NCI-H2196 (cell line): ENCODE measurements at regions not wholly inside any gene's neighbourhood (a gene's known extent, or its start where the extent isn't known, plus 50 kb on each side); places are given as distances from the start of the nearest gene placed in this dataset.
"Not testable (repeated sequence)": the region's sequence is repeated elsewhere in the genome, so short reads cannot be mapped to it uniquely, and the experiment has no call there.

Source experiments
- DNase-seq: peaks from one replicate; lab custom pipeline; 2025; ENCODE audit not compliant: unreplicated experiment; lab: John Stamatoyannopoulos, UW

DNA sequence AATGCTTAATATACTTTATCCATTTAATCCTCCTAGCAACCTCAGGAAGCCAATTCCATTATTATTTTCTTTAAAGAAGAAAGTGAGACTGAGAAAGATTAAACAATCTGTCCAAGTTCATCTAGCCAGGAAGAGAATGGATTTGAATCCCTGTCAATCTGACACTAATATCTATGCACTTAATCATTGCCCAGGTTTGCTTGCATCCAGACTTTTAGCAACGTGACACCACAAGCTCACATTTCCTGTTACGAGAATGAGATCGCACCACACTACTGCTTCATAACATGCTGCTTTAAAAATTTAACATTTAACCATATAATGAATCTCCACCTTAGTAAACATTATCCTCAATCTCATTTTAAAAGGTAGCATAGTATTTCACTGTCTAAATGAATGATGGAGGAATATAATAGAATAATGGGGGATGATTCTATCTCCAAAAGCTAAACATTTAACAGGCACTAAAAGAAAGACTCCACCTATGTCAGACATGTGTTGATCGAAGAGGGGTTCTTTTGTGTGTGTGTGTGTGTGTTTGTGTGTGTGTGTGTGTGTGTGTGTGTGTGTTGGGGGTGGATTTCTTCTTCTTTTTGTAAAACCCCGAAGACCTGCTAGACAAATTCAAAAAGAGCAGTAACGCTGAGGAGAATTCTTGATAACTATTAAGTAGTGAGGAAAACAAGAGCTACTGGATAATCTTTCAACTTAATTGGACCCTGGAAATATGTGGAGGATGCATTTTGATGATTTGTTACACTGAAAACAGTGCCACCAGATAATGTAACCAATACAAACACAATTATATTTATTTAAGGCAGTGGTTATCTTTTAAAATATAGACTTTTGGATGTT is 138.7 kb upstream of the NR3C1 start:
- DNase-seq = no peak

DNA sequence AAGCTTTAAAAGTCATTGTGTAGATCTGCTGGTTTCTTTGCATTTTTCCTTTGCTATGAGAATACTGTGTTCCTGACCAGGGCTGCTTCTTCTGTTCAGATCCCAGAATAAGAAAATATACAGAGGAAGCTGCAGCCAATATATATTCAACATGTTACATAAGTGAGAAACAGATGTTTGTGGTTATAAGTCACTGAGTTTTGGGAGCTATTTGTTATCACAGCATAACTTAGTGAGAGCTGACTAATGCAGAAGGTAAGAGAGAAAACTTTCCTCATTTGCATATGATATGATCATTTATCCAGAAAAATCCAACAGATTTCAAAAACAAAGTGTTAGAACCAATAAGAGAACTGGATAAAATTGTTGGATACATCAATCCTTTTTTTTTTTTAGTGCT is 136.3 kb upstream of the NR3C1 start:
- no peak for DNase-seq

DNA sequence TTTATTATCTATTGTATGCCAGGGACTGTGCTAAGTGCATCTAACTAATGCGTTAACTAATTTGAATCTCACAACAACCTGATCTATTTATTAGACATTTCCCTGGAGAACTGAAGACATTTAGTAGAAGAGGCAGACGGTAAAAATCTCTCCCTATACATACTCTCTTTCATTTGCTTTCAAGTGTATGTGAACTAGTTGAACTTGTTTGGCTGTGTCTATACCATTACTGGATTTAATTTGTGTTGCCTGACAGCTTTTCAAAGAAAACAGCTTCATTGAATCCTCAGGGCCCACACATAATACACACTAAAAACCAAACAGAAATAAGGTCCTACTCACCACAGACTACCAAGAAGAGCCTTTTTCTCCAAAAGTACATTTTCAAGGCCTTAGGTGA is 133.6 kb upstream of the NR3C1 start:
- DNase-seq = no peak

DNA sequence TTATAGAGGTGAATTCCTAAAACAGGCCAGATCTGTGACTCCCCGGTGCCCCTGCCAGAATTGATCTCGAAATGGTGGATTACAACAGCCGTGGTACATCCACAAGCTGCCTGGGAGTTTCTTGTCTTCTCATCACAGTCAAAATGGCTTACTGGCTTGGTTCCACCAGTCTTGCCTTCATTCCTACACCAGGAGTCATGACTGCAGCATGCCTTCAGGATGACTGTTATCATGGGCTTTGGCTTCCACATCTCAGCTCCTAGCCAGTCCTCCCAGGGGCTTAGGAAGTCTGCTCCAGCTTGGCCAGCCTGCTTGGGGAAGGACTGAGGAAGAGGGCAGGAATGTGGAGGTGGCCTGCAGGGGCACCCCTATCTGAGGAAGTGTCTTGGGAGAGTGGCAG is 132.9 kb upstream of the NR3C1 start:
- no peak for DNase-seq

DNA sequence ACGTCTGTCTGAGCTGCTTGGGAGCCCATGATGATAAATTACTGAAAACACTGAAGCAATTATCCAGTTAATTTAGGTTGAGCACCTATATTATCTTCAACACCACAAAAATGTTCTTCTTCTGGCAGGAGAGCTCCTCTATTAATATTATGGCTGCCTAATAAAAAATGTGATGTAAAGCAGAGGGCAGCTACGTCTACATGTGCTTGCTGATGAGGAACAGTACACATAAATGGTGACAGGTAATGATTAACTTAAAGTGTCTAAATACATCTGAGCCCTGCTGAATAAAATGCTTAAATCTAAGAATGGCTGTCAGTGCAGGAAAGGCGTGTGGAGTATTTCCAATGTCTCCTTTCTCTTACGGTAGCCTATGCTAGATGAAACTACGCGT is 131.3 kb upstream of the NR3C1 start:
- no peak for DNase-seq

DNA sequence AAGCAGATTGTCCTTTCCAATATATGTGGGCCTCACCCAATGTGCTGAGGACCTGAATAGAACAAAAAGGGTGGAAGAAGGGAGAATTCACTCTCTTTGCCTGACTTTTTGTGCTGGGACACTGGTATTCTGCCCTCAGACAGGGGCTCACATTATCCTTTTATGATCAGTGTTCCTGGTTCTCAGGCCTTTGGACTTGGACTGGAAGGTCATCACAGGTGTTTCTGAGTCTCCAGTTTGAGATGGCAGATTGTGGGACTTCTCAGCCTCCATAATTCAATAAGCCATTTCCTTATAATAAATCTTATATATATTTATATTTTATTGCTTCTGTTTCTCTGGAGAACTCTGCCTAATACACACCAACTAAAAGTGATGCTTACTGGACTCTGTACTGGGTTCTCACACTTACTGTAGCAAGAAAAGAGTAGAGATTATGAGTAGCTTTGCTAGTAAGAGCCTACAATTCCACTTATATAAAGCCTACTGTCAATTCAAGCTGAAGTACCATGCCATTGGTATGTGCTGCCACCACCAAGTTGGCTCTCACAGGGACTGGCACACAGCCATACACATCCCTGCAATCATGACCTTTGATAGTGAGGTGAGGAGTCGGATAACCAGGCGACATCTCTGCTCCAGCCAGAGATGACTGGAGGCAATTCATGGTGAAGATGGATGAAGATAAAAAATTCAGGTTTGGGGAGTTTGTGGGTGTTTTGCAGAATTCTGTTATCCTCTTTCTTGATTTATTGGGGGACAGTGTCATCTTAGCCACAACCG is 130.7 kb upstream of the NR3C1 start:
- DNase-seq = no peak

DNA sequence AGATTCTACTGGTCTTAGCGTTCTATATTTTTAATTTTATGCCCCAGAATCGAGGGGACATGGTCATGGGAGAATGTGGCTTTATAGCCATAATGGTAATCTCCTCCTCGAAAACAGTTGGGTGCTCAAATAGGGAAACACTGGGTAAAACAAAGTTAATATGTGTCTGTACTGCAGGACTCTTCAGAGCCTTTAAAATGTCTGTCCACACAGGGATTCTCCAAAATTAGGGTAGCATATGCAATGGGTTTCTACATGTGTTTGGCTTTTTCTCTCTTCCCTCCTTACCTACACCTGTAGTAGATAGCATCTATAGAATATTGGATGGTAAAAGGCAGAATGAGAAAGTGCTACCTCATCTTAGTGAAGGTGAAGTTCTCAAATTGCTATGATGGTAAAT is 130.0 kb upstream of the NR3C1 start:
- DNase-seq = no peak

DNA sequence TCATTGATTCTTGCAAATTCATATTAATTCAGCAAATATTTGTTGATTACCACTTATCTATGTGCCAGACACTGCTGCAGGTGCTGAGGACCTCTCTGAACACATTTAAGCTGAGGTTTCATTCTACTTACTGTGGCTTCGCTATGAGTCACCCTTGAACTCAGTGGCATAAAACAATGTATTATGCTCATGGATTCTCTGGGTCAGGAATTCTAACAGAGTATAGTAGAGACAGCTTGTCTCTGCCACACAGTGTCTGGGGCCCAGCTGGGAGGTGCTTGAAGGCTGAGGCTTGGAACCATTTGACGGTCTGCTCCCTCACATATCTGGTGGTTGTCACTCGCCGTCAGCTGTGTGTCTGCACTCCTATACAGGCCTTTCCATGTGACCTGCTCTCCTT is 124.3 kb upstream of the NR3C1 start:
- DNase-seq = no peak

DNA sequence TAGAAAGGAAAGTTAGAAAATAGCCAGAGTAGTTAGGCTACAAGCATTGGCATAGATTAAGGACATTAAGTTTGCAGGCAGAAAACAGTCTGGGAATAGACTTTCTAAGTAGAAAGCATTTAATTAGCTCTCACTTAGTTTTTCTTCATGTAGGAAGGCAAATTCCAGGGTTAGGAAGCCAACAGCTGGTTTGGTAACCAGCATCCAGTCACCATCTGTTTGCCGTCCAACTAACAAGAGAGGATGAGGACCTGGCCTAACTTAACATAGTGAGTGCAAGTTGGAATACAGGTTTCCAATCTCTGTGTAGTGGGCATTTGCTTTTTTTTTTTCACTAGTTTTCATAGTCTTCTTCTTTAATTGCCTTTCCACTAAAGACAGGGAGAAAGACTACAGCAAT is 121.7 kb upstream of the NR3C1 start:
- DNase-seq = no peak

DNA sequence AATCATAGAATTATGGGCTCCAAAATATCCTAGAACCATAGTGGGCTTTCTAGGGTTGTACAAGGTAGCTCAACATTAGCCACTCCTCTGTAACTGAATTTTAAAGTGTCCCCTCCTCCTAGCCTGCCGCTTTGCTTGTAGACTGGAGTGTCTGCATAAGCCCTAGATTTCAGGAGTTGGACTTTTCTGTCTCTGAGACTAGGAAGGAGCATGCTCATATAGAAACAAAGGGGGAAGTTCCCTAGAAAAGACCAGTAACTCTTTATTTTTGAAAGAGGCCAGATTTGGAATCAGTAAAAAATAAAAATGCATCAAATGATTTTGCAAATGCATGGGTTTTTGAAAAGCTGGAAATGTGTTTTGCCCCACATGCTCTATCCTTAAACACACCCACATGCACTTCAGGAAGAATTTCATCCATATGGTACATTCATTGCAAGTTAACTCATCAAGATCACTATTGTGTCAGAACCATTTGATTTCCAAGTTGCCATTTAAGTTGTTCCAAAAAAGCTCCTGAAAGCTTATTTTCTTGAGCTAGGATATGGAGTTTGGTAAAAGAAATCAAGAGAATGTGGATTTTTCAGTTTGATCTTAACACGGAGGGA is 121.0 kb upstream of the NR3C1 start:
- DNase-seq = no peak

DNA sequence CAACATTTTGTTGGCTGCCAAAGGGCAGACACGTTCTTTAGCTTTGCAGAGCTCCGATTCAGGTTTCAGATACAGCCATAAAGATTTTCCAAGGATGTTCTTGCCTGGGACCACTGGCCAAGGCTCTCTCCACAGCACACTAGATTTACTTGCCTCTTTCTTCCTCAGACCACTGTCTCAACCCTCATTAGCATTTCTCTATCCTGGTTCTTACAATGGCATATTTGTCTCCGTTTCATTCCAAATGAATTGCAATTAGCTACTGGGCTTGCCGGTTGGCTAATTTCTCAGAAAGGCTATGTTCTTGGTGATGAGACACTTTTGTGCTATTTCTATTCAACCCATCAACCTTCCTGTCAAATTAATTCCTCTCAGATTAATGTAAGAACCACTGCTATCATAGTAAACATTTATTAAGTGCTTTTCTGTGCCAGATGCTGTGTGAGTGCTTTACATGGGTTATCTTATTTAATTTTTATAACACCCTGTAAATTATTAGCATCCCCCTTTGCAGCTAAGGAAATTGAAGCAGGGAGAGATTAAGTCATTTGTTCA is 118.4 kb upstream of the NR3C1 start:
- DNase-seq = no peak

DNA sequence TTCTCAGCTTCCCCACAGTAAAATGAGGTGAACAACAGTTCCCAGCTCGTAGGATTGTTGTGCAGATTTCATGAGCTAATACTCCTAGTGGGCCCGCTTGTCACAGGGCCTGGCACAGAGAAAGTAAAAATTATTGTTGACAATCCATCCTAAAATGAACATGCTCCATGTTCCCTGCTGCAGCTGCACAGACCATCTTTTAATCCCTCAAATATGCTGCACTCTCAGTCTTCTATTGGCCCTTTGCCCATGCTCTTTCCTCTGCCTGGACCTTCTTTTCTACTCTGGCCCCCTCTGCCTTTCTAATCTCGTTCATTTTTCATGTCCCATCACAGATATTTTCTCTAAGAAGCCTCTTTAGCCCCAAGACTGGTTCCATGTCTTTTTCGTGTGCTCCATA is 117.7 kb upstream of the NR3C1 start:
- DNase-seq = no peak

DNA sequence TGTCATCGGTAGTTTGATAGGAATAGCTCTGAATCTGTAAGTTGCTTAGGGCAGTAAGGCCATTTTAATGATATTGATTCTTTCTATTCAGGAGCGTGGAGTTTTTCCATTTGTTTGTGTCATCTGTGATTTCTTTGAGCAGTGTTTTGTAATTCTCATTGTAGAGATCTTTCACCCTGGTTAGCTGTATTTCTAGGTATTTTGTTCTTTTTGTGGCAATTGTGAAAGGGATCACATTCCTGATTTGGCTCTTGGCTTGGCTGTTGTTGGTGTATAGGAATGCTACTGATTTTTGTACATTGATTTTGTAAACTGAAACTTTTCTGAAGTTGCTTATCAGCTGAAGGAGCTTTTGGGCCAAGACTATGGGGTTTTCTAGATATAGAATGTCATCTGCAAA is 115.7 kb upstream of the NR3C1 start:
- not testable (repeated sequence) for DNase-seq

DNA sequence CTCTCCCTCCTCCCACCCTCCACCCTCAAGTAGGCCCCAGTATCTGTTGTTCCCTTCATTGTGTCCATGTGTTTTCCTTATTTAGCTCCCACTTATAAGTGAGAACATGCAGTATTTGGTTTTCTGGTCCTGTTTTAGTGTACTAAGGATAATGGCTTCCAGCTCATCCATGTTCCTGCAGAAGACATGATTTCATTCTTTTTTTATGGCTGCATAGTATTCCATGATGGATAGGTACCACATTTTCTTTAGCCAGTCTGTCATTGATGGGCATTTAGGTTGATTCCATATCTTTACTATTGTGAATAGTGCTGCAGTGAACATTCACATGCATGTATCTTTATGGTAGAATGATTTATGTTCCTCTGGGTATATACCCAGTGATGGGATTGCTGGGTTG is 114.3 kb upstream of the NR3C1 start:
- not testable (repeated sequence) for DNase-seq

DNA sequence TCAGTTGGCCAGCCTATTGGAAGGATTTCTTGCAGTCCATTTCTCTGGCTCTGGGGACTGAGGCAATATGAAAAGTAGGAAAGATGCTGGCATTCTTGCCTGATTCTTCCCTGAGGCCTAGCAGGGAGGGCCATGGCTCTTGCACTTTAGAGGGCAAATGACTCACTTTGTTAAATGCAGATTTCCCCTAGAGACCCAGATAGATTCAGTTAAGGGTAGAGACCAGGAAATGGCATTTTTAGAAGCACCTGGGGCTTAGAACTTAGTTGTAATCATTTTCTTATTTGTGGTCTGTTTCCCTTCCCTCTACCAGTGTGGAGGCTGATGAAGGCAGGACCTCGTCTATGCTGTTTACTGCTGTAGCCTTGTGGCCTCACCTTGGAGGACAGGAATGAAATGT is 112.8 kb upstream of the NR3C1 start:
- no peak for DNase-seq

DNA sequence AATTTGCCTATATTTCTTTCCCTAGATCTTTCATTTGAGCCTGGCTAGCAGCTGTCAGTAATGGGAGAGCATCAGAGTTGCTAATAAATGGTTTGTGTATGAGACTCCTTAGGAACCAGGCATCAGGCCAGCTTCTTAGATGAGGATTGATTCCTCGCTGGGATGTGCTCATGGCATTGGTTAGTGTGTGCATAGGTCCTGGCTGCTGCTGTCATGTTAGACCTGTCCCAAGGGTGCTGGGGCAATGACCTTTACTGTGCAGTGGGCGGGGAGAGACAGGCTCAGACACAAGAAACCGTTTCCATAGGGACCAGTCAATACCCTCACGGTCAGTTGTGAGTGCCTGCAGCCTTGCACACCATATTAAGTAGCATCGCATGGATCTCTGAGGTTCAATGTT is 112.3 kb upstream of the NR3C1 start:
- DNase-seq = peak; percentile 3

DNA sequence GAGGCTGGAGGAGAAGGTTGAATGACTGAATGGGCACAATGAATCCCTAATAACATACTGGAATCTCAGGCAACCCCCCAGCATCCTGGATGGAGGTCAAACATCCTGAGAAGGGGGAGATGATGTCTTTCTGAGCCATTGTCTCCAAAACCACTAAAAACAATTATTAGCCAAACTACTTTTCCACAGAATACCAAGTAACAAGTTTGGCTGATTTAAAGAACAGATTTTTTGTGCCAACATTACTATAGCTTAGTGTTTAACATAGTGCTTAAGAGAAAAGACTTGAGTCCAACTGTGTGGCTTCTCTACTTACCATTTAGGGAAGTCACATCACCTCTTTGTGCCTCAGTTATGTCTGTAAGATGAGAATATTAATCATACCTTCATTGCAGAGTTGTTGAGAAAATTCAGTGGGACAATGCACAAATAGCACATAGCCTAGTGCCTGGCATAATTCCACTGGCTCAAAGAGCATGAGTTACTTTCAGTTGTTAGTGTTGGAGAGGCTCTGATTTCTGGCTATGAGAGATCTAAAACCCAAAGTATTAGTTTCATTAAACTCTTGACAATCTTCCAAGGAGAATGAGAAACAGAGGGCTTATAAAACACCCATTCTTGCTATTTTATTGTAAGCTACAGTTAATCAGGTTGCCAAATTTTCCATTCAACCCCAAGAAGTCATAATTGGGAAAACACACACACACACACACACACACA is 111.3 kb upstream of the NR3C1 start:
- no peak for DNase-seq

DNA sequence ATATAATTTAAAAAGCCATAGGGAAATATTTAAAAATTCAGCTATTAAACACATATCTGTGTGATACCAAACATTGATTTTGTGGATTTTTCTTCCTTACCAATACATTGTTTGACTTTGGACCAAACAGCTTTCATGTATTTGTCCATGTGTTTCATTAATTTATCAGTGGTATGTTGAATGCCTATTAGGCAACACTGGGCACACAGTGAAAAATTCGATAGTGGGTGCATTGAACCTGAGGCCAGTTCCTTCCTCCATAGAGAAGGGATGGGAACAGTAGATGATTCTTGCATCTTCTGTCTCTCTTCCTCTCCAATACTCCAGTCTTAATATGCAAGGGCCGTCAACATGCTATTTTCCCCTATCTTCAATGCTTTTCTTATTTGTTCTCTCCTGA is 110.2 kb upstream of the NR3C1 start:
- DNase-seq = no peak

DNA sequence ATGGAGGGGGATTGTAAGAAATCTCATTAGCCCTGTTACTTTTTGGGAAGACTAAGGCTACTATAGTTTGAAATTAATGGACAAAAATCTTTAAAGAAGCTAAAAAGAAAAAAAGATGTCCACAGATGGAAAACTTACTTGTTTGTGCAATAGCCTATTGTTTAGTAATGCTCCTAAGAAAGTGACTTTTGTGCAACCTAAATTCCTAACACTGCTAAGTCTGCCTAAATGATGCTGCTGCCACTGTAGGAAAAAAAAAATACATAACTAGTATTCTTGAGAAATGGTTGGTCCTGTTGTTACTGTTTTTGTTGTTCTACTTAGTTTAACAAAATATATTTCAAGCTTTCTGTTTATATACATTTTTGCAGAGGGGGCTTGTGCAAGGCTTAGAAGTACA is 108.2 kb upstream of the NR3C1 start:
- DNase-seq = no peak

DNA sequence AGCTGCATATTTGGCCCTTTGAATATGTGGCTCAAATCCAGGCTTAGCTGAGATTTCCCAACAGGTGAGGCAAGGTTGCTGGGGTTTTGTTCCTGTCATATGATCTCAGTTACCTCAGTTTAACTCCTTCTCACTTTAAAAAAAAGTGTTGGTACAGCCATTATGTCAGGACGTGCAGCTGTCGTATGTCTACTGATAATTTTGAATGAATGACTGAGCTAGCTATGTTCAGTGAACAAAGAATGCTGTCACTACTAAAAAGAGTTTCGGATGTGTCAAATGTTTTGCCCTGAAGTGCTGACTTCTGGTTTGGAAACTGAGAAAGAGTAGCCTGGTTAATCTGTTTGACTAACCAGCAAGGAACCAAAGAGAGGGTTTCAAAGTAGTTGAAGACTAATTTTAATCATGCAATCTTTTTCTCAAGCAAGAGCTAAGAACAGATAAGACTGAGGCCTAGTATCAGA is 106.3 kb upstream of the NR3C1 start:
- no peak for DNase-seq
